GM06990 (cell line): ENCODE measurements at regions not wholly inside any gene's neighbourhood (a gene's known extent, or its start where the extent isn't known, plus 50 kb on each side); places are given as distances from the start of the nearest gene placed in this dataset.

ENCODE experiments used
- DNase-seq: peaks from one replicate; pipeline ENCODE4 v3.0.0-alpha.2; 2011; ENCODE audit not compliant: insufficient read length; ENCODE audit errors: extremely low read depth
- H3K27me3 ChIP-seq: replicated peaks from 2 replicates; pipeline ENCODE4 v1.6.0; 2011; ENCODE audit warnings: low read length; ENCODE audit not compliant: control insufficient read depth, insufficient read depth
- H3K36me3 ChIP-seq: 2 replicates; pipeline ENCODE4 v1.5.1; 2011; ENCODE audit warnings: low read length; ENCODE audit not compliant: control insufficient read depth, insufficient read depth
- H3K4me3 ChIP-seq: replicated peaks from 2 replicates; pipeline ENCODE4 v1.5.1; 2011; ENCODE audit warnings: low read depth, mild to moderate bottlenecking, control low read depth, low read length
- CTCF ChIP-seq: IDR thresholded peaks from 2 replicates; pipeline ENCODE4 v1.5.1; 2011; ENCODE audit warnings: low read length, control low read depth, mild to moderate bottlenecking, inconsistent platforms; ENCODE audit not compliant: insufficient read depth, poor library complexity, severe bottlenecking

GRCh38 chr13:21757763-21758162 lies 86.9 kb downstream of the FGF9 start:
- Histone ChIP-seq H3K27me3 (no peaks in the 10 kb centered on the region), H3K36me3 (no peaks in the 10 kb centered on the region), H3K4me3 (no peak overlapping the region)
- no peak for TF ChIP-seq CTCF
- no peak for DNase-seq

GRCh38 chr13:21758441-21758840 lies 87.6 kb downstream of the FGF9 start:
- Histone ChIP-seq H3K36me3 (no peaks in the 10 kb centered on the region), H3K27me3 (no peaks in the 10 kb centered on the region), H3K4me3 (no peak overlapping the region)
- DNase-seq: no peak
- no peak for TF ChIP-seq CTCF

GRCh38 chr13:21759463-21759862 lies 88.6 kb downstream of the FGF9 start:
- H3K27me3 ChIP-seq: no peaks in the 10 kb centered on the region
- TF ChIP-seq CTCF: no peak
- DNase-seq: no peak
- H3K4me3 ChIP-seq: no peak overlapping the region
- no peaks in the 10 kb centered on the region for H3K36me3 ChIP-seq

- no peaks in the 10 kb centered on the region for H3K36me3 ChIP-seq
- no peak overlapping the region for H3K4me3 ChIP-seq
- H3K27me3 ChIP-seq: no peaks in the 10 kb centered on the region
- TF ChIP-seq CTCF: no peak
- no peak for DNase-seq
These were observed 89.0 kb downstream of the FGF9 start for GRCh38 chr13:21759911-21760310.

- TF ChIP-seq CTCF: no peak
- Histone ChIP-seq H3K27me3 (no peaks in the 10 kb centered on the region), H3K36me3 (no peaks in the 10 kb centered on the region), H3K4me3 (no peak overlapping the region)
- no peak for DNase-seq
These were observed 90.9 kb downstream of the FGF9 start for GRCh38 chr13:21761770-21762169.

- Histone ChIP-seq H3K4me3 (no peak overlapping the region), H3K27me3 (no peaks in the 10 kb centered on the region), H3K36me3 (no peaks in the 10 kb centered on the region)
- TF ChIP-seq CTCF: no peak
- no peak for DNase-seq
These were observed 91.6 kb downstream of the FGF9 start for GRCh38 chr13:21762512-21762911.
